T-helper 9 cell (primary cell): ENCODE measurements at regions not wholly inside any gene's neighbourhood (a gene's known extent, or its start where the extent isn't known, plus 50 kb on each side); places are given as distances from the start of the nearest gene placed in this dataset.

Experiments
- DNase-seq: peaks from one replicate; pipeline ENCODE4 v3.0.0-alpha.2; 2020

DNA sequence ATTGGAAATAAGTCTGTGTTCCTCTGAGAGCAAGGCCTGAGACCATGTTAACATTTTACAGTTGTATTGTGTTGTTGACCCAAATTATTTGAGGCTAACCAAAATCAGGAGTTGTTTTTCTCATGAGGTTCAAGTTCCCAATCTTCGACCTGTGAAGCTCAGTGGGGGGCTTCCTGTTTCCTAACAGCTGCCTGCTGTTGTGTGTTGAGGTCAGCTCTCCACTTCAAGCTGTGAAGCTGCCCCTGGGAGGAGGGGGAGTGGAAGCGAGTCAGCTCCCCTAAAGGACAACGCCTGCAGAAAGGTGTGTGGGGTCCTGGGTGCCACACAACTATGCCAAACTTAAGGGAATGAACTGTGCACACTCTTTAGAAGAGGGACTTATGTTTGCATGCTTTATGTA is 295.5 kb downstream of the IRX1 start:
- no peak for DNase-seq

DNA sequence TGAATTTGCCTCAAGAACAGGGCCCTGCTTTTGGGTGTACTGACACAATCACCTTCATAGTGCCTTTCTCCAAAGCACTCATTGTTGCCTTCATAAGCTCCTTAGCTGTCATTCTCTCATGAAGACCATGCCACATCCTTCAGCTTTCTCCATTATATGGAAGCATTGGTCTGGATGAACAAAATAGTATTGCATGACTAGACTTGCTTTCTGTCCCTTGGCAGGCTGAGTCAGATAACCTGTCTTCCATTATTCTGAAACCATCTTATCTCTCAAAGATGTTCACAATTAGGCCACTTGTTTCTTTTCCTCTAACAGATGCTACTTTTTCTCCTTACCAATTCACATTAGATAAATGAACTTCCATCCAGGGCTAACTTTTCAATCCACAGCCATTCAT is 297.9 kb downstream of the IRX1 start:
- no peak for DNase-seq

DNA sequence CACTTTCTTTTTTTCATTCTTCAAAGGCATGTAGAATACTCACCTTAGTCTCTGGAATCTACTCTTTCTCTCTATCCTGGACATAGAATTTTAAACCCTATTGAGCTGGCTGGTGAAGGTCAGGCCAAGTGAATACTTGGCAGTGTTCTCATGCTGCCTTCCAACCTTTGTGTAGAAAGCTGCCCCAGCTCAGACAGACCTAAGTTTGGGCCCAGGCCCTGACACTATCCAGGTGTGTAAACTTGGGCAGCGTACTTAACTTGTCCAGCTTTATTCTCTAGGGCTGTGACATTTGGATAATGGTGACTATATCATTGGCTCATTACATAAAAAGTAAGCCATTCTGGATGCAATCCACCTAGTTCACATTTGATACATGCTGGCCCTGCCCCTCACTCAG is 298.3 kb downstream of the IRX1 start:
- DNase-seq = no peak

DNA sequence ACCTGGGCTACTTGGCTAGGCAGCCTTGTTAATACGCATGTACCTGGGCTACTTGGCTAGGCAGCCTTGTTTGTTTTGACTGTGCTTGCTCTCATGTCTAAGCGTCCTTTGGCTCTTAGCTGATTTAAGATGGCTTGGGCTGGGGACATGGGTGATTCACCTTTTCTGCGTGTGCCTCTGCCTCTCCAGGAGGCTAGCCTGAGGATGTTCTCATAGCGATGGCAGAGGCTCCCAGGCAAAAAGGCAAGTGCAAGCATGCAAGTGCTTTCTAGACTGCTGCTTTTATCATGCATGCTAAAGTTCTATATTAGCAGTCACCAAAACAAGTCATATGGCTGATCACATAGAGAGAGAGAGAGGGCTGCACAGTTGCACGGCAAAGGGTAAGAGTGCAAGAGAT is 300.5 kb downstream of the IRX1 start:
- no peak for DNase-seq

DNA sequence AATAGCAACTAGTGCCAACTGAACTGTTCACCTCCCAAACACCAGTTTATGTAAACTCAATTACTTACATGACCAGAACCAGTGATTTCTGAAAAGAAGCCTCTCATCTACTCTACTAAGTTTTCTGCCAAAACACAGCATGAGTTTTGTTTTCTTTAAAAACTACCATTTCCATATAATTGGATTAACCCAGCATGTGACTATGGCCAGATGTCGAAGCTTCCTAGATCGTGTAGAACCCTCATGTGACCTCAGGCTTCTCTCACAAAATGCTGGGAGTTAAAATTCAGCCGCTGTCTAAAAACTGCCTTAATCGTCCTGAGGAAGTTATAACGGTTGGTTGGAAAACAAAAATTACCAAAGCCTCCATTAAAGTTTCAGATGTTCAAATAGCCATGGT is 303.5 kb downstream of the IRX1 start:
- DNase-seq = no peak

DNA sequence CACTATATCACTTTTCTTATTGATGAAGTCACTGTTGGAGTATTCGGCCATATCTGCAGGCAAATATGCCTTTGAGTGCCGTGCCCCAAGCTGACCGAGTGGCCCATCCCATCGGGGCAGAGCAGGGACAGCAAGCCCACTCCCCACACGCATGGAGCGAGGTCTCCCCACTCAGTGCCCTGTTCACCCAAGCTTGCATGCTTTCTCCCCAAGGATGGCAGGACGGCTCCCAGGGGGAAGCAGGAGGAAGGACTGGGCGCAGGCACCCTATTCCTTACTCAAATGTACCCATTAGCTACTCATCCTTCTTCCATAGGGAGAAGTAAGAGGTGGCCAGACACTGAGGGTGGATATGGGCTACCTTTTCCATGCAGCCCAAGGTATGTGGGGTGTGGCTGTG is 309.0 kb downstream of the IRX1 start:
- DNase-seq = no peak

DNA sequence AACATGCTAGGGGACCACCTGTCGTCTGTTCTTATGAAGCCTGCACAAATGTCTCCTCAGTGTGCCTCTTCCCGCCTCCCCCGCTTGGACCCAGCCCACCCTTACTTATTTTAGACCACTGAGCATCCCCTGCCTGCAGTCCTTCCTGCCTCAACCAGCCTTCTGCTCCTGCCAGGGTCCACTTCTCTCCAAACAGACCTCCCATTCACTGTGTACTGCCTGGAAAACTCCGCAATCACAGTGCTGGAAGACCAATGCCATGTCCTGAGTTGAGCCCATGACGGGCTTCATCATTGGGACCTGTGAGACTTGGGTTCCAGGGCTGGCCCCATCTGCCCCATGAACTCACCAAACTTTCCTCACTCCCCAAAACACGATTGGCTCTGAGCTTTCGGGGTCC is 309.4 kb downstream of the IRX1 start:
- no peak for DNase-seq

DNA sequence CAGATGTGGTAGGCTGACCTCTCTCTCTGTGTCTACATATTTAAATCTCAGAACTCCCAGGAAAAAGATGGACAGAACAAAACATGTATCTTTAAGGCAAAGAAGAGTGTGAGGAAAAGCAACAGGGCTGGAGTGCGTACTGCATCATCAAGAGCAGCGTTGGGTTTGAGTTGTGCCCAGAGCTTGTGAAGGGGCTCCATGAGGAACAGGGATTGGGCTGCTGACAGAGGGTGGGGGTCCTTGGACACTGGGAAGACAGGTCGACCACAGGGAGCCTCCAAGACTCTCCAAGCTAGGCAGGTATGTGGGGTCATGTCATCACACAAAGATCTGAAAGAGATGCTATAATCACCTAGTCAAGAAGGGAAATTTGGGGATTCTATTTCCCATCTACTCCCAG is 309.9 kb downstream of the IRX1 start:
- no peak for DNase-seq

DNA sequence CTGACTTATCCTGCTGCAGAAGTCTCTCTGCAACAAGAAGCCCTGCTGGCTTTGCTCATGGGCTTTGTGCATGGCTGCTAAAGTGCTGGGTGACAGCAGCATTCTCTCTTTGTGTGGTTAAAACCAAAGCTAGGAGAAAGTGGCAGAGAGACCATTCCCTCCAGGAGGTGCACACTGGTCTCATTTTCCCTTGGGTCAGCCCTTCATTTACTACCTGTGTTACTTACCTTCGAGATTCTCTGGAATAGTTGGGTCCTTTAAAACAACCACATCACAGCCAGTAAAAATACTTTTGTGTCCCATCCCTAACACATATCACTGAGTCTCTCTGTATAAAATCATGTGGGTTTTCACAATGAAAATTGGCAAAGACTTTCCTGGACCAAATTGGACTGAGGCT is 315.5 kb downstream of the IRX1 start:
- no peak for DNase-seq

DNA sequence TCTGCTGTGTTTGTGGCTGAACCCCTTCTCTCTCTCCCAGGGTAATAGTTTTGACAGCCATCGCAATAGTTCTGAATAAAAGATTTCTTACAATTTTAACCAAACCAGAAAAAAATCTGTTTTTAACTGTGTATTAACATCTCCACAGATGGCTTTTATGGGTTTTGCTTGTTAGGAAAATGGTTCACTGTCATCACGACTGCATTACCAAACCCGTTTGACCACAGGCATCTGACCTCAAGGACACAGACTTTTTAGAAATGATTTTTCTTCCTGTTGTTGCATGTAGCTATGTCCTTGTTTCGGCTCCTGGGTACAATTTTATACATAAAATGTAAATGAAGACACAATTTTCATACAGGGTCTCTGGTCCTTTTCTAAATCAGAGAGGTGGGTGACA is 316.1 kb downstream of the IRX1 start:
- DNase-seq = no peak

DNA sequence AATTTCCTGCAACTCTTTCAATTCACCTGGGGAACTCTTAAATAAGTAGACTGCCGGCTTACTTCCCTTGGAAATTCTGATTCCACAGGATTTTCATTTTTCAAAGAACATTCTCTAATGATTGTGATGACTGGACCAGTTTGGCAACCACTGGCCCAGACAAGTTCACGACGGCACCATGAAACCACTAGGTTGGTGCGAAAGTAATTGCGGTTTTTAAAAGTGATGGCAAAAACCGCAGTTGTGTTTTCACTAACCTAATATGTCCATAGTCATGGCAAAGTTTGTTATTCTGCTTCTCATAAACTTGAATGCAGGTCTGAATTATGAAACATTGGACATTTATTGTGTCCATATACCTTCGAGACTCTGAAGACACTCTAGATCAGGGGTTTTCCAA is 317.2 kb downstream of the IRX1 start:
- DNase-seq = no peak

DNA sequence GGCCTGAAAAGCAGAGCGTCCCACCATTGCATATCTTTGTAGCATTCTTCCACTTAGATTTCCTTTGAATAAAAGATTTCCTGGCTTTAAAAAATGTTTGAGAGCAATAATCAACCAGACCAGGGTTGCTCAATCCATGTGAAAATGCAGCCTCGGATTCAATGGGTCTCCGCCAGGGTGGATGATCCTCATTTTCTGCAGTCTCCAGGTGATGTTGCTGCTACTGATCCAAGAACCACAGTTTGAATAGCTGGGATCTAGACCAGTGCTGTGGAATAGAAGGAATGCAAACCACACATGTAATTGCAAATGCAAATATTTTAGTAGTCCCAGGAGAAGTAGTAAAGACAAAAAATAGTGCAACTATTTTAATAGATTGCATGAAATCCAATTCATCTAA is 317.6 kb downstream of the IRX1 start:
- DNase-seq = no peak

DNA sequence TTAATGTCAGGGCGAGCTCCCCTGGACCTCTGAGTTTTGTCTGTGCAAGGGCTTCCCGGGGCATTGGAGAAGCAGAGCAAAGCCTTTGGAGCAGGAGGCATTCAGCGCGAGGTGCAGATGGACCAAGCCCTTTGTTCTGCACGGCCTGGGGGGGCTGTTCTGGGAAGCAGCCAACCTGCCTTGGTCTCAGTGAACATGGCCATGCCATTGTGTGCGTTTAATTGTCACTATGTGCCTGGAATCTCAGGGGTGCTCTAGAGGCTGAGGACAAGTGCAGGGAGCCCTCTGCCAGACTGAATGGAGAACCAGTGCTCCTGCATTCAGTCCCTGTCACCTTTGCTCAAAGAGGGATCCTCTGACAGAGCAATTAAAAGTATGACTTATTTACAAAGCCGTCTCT is 329.4 kb downstream of the IRX1 start:
- no peak for DNase-seq

DNA sequence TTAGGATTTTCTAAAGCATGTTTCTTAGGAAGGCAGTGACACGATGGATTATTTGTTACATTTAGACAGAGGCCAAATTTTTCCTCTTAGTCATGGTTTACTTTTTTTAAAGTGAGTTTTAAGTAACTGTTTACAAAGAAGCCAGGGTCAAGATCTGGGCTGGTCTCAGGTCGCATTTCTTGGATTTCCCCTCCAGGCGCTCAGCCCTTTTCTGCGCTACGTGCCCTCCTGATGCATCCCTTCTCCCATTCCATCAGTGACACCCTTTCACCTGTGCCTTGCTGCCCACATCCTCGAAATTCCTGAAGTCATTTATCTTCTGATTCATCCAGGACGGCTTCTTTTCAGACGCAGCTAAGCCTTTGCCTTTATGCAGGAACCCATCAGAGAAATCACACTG is 330.3 kb downstream of the IRX1 start:
- DNase-seq = no peak

DNA sequence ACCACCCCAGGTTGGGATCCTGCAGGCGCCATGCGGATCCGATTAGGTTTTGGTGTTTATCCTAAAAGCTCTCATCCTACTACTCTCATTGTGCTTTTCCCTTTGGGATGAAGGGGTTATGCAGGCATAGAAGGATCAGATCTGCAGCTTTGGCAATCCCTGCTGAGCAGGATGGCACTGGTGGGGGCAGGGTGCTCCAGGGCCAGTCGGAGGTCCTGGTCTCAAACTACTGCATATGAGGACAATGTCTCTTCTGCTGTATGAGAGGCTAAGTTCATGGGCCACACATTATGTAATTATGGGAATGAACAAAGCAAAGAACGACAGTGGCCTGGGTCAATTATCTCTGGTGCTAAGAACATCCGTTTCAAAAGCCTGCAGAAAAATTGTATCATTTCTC is 334.2 kb downstream of the IRX1 start:
- no peak for DNase-seq

DNA sequence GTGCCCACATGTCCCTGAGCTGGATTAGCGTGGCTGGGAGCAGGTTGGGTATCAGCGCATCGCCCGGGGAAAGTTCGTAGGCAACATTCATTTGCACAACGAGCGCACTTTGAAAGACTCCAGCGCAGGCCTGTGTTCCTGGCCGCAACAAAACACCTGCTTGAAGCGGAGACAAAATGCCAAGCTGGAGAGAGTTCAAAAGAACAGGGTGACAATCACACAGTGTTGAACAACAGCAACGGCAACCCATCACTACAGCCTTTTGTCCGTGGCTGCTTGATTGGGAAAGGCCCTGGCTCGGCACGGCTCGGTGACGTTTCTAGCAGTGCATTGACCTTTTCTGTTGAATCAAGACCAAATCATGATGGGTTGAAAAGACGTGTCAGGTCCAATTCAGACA is 336.3 kb downstream of the IRX1 start:
- DNase-seq = no peak

DNA sequence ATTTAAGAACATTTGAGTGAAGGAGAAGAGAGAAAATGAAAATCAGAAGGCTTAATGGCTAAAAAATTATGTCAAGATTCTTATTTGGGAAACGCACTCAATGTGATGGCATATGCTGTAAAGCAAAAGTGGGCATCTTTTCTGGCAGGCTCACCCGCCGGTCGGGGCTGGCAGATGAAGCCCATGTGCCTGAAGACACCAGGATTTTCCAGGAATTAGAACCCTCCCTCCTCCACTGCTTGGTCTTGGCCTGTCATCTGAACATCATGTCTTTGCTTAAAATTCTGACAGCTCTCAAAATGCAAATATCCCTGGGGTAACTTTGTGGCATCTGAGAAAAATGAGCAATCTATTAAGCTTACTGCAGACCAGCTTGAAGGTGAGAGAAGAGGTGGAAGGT is 337.9 kb downstream of the IRX1 start:
- no peak for DNase-seq

DNA sequence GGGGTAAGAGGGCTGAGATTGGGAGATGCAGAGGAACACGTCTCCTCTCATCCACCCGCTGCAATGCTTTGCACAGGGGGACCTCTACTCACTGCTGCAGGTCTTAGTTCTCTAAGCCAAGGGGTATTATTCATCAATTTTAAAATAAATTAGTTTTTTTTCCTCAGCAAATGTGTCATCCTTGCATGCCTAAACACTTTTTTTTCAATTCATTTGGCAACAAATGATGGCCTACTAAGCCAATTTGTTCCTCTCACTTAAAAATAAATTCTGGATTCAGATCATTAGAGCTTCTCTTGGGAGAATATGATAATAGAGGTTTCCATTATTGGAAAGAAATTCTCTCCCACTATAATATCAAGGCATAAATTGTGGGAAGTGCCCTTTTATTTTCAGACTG is 338.3 kb downstream of the IRX1 start:
- DNase-seq = no peak

DNA sequence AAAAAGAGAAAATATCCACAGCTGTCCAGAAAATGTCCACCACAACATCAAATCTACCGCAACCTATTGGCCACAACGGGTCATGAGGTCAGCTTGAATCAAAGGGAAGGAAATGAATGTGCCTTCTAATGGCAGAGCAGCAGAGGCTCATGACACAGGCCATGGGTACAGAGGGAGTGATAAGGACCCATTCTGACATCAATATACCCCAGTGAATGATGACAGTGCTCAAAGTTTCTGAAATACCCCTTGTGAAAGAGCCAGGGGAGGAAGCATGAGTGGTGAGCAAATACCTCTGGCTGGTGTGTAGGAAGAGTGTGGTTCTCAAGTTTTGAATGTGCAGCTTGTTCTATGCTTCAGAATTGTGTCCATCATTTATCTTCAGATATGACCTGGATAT is 348.2 kb downstream of the IRX1 start:
- DNase-seq = no peak

DNA sequence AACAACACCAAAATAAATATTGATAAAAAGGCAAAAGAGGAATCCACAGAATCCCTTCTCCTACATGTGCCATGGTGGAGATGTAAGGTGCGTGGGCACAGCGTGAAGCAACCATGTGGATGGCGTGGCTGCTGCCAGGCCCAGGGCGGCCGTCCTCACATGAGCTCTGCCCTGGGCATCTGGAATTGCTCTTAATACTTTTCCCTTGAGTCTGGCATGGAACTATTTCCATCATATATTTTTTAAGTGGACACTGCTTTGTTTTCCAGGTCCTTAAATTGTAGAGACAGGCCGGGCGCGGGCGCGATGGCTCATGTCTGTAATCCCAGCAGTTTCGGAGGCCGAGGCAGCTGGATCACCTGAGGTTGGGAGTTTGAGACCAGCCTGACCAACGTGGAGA is 349.3 kb downstream of the IRX1 start:
- no peak for DNase-seq

DNA sequence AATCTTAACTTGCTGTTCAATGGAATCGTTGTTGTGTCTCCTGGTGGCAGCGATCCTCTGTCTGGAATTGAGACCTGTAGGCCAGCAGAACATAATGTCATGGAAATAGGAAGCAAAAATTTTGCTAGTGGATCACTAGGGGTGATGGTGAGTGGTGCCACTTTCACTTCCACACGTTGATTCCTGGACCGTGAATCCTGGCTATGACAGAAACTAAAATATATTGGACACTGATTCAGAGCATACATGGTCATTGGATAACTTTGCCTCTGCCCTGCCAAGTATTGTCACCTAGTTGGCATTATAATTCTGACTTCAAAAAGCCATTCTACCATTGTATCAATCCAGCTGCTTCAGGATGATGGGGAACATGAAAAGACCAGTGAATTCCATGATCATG is 353.2 kb downstream of the IRX1 start:
- no peak for DNase-seq

DNA sequence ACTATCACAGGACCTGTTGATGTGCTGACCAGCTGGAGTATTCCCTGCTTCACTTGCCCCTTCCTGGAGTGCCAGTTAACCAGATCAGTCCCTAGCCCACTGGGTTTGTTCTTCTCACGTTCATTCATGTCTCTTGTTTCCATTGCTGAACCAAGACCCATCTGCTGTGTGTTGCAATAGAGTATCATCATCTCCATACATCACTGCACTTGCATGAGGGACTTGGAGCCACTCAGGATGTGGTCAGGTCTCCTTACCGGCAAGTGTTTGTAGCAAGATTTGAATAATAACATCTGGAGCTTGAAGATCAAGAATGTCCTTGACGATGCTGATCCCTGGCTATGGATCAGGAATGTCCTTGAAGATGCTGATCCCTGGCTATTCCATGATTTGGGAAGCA is 358.6 kb downstream of the IRX1 start:
- no peak for DNase-seq

DNA sequence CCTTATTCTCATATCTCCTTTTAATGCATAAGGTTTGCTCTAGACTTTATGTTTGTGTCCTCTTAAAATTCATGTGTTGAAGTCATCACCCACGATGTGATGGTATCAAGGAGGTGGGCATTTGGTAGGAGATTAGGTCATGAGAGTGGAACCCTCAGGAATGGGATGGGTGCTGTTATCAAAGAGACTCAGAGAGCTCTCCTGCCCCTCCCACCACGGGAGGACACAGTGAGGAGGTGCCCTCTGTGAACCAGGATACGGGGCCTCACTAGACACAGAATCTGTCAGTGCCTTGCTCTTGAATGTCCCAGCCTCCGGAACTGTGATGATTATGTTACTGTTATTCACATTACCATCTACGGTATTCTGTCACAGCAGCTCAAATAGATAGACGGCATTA is 359.0 kb downstream of the IRX1 start:
- no peak for DNase-seq

DNA sequence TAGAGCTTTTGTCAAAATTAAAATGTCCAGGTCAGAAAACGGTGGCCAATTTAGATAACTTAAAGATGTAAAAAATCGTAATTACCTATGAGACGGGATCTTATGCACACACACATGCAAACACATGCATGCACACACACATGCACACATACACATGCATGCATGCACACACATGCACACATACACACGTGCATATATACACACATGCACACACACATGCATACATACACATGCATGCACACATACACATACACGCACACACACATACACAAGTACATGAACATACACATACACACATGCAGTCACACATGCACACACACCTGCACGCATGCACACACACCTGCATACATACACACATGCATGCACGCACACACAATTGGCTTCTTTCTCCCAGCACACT is 362.0 kb downstream of the IRX1 start:
- no peak for DNase-seq

DNA sequence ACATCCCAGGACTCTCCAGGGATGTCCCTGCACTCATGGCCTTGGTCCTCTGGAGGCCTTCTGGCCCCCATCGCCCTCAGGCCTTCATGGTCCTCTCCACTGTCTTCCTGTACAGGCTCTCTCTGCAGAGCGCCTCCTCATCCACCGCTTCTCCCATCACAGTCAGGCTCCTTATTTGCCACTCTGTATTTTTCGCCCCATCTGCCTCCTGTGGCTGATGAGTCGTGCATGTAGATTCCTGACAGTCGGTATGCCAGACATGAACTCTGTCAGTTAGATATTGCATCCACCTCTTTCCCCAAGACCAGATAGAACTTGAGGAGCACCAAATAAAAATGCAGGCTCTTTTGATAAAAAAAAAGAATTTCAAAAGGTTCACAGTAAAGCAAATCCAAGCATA is 362.8 kb downstream of the IRX1 start:
- no peak for DNase-seq

DNA sequence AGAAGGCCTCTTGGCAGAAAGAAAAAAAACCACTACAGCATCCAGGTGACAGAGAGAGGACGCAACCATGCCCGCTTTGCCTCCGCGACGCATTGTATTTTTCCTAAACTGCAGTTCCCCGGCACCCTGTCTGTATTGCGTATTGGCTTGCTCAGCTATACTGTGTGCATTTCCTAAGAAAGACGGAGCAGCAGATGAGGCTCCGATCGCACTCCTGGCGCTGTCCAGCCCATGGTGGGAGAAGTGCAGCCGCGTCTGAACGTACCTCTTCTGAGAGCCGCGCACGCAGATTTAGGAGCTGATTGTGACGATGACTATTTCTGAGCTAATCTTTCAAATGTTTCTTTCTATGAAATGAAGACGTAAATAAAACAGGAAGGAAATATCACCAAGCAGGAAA is 366.5 kb downstream of the IRX1 start:
- DNase-seq = no peak

DNA sequence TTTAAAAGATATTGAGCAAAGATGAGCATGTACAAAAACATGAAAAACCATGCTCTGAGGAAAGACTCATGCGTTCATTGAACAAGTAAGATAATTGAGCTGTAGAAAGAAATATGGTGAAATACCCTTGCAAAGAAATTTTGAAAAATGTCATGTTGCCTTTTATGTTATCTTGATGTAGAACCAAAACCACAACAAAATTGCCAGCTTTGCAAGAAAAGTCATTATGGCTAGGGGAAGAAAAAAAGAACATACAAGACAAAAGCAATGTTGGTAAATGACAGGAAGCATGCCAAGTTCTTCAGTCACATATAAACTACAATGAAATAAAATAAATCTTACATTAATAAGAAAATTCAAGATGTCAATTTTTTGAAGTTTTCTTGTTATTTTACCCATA is 368.0 kb downstream of the IRX1 start:
- DNase-seq = no peak
